EH (cell line): ENCODE measurements at regions not wholly inside any gene's neighbourhood (a gene's known extent, or its start where the extent isn't known, plus 50 kb on each side); places are given as distances from the start of the nearest gene placed in this dataset.
A peak's percentile ranks its signal among the peaks of the same experiment; 100 is the strongest.

Experiments
- DNase-seq: peaks from one replicate; pipeline ENCODE4 v3.0.0-alpha.2; 2015; ENCODE audit warnings: low read depth

DNA sequence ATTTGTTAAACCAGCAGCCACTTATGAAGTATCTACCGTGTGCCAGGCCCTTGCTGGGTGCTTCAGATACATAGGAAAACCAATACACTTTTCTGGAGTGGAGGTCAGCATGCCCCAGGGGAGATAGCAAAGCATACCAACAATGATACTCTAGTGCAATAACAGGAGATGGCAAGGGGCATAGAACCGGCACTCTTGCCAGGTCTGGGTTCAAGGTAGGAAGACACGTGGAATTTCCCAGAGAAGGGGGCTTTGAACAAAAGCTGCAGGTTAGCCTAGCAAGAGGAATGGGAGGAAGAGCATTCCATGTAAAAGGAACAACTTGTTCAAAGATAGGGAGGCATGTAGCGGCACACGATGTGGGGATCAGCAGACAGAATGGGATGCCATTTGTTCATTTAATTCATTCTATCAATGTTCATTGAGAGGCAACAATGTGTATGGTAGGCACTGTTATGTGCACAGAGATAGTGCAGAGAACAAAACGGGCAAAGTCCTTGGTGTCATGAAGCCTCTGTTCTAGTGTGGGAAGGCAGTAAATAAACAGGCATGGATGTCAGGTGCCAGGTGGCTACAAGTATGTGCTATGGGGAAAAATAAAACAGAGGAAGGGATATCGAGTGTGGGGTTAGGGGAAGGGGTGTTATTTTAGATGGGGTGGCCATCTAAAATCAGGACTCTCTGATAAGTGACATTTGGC, 162.6 kb upstream of the E2F8 start:
- no peak for DNase-seq

DNA sequence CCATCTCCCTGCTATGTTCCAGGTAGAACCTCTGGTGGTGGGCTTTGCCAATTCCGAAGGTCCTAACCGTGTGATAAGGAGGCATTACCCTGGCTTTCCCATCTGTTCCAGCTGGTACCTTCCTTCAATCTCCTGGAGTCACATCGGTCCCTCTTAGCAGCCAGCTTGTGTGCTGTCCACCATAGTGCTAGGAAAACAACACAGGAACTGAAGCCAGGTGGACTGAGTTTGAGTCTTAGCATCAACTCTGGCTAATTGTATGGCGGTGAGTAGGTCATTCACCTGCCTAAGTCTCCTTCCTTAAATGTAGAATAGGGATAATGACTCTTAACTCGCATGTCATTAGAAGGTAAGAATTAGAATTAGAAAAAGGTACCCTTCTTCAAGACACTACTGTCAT, 159.6 kb upstream of the E2F8 start:
- no peak for DNase-seq

DNA sequence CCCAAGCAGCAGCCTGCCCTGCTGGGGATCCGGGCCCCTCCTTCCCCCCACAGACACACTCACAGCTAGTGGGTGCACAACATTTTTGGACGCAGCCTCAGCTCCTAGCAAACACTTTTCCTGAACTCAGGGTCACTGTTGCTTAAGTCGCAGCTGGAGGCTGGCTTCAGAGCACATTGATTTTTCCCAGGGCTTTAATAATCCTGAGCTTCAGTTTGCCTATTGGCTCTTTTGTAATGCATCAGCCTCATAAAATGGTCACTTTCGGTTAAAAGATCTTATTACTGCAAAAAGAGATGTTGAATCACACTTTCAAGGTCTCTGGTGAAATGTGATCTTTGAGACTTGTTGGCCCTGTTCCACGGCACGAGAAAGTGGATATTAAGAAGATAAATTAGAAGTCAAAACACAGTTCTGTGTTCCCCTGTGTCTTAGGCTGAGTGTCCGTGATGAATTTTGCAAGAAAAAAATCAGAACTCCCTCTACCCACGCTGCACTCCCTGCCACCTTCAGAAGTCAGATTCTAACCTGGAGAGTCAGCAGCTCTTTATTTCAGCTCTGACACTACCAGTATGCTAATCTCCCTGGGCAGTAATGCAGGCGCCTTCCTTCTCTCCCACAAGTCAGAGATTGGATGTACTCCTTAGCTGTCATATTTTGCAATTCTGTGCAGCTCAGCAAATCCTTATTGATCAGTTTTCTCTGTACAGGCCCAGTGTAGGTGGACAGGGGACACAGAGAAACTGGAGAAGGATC, 158.2 kb upstream of the E2F8 start:
- DNase-seq, result peak; percentile 95

DNA sequence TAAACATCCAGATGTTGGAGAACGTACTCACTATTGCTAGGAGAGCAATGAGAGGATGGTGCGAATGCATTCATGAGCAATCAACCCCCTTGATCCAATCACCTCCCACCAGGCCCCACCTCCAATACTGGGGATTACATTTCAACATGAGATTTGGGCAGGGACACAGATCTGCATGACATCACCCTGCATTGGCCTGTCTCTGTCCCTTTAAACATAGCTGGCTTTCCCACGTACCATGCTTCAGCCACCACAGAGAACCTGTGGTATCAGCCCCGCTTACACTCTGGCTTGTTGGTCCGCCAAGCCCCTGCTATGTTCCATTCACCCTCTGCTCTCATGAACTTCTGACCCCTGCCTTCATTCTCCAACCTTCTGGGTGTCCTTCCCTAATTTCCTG, 157.5 kb upstream of the E2F8 start:
- DNase-seq, result peak; percentile 21

DNA sequence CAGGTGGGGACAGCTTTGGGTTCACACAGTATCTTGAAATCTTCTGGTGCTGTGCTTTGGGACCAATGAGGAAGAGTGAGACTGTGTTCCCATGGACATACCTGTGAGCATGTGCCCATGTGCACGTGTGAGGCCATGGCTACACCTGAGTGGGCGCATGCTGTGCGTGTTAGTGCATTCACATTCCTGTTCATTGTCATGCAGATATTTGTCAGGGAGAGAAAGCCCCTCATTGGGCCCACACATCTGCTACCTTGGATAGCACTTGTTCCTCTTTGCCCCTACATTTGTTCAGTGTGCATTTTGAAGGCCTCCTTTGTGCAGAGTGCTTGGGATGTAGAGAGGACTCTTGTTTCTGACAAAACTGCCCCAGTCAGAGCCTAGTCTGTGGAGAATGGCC, 154.3 kb upstream of the E2F8 start:
- no peak for DNase-seq

DNA sequence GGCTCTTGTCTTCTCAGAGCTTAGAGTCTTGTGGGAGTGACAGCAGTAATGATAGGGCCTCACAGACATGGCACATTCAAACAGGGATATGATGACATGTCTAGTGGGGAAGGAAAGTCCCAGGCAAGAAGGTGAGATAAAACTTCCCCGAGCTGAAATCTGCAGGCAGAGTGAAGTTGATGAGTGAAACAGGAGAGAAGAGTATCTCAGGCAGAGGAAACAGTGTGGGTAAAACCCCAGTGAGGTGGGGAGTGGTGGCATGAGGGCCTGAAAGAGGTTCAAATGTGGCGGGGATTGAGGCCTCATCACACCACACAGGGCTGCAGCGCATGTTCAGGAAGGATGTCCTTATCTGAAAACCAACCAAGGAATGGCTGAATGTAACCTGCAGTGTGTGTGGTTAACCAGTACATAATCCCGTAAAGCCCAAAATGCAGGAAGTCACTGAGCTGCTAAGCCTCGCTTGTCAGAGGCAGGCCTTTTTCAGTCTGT, 153.8 kb upstream of the E2F8 start:
- DNase-seq, result no peak

DNA sequence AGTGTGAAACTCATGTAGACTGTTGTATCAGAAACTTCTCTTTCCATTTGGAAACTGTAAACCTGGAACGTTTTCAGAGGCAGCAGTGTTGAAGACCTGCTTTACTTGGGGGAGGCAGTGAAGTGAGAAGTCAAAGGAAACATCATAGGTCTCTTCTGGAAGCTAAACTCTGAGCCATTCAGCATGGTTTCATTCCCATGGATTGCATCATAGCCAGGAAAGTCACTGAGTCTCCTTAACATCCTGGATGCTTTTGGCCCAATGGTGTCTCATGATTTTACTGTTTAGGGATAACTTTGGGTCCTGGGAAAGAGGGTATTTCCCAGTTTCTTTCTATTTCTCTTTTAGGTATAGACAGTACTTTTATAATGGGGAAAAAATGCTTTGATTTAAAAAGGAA, 153.2 kb upstream of the E2F8 start:
- DNase-seq, result peak; percentile 75

DNA sequence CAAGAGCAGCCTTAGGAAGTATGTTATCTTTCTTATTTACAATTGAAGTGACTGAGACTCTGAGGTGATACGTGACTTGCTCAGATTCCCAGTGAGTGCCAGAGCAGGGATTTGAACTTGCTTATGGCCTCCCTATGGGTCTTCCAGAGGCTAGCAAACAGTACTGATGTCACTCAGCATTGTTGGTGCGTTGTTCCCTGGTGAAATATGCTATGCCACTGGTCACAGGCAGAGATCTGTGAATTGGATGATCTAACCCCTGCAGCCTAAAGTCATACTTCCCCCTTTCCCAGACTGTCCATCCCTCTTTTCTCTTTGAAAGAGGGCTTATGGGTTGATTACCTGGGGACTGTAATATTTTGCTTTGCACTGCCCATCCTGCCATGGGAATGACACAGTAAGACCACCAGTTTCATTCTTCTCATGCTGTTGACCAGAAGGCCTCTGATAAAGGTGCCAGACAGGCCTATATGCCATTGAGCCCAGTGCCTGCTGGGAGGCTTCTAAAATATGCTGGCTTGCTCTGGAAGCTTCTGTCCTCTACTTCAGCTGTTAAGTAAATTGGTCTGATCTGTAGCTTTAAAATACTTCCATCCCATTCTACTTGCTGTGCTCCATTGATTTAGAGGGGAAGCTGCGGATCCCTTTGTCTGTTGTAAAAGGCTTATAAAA, 152.2 kb upstream of the E2F8 start:
- no peak for DNase-seq

DNA sequence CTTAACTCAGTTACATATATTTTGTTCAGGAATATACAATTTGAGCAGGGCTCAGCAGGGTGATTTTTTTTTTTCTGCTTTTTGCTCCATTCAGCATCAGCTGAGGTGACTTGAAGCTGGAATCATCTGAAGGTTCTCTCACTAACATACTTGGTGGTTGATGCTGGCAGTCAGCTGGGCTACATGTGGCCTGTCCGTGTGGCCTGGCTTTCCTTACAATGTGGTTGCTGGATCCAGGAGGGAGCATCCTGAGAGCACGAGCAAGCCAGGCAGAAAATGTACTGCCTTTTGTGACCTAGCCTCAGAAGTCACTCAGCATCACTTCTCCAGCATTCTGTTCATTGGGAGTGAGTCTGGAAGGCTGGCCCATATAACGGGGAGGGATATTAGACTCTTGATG, 151.6 kb upstream of the E2F8 start:
- peak; percentile 36 for DNase-seq

DNA sequence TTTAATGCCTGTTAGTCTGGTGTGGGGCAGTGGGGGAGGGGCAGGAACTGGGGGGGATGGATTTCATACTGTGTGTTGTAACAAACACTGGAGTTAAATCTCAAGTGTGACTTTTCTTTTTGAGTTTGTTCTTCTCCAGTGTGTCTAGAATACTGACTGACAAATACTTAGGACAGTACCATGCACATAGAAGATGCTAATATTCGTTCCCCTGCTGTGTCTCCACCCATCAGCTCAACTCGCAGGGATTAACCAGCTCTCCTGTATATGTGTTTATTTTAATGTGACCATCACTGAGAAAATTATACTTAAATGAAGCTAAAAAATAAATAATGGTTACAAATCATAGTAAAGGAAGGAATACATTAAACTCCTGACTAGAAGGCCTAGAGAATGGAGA, 150.9 kb upstream of the E2F8 start:
- no peak for DNase-seq

DNA sequence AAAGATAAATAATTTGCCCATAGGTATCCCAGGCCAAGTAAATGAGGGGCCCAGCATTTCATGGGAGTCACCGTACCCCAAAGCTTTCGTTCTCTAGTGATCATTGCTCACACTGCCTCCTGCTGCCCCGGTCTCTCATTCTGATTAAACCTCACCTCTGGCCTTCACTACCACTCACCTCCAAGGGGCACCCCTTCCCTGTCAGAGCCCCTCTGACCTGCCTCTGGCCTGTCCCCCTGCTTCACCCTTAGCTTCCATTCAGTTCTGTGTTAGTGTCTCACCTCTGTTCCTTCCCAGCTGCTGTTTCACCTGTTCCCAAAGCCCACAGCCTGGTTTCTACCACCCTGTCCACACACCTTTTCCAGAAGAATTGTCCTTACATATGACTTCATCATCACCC, 150.3 kb upstream of the E2F8 start:
- no peak for DNase-seq

DNA sequence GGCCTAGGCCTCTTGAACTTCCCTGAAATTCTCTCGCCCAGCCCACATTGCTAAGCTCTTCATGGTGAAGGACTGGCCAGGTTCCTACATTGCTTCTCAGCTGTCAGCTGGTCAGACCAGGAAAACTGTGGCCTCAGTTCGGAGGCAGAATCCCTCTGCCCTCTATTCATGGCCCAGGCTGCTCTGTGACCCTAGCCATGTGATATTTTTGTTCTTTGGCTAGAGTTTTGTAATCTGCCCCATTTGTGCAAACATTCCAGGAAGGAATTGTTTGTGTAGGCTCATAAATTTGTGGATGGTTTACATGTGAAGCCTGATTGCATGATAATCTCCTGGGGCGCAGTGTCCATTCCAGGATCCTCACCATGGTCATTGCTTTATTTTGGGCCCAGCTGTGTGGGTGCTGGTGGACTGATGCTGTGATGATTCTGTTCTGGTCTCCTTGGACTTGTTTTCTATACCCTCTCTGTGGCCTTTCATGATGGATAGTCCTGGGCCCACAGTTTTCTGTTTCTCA, 149.1 kb upstream of the E2F8 start:
- peak; percentile 73 for DNase-seq

DNA sequence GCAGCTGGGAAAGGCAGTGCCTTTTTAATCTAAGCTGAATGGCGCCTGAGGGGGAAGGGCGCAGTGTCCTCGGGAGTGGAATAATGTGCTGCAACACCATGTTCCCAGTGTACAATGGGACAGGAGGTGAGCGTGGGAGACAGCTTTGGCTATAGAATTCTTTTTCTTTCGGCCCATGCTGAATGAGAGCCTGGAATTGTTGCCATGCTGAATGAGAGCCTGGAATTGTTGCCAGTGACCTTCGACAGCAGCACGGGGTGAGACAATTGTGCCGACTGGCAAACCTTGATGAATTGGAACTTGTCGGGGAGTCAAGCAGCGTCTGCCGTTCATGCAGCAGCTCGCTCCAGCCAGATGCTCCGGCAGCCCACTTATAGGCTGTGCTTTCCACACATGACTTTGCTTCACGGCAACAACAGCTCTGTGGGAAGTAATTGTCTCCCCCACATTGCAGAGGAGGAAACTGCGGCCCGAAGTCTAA, 141.4 kb upstream of the E2F8 start:
- no peak for DNase-seq

DNA sequence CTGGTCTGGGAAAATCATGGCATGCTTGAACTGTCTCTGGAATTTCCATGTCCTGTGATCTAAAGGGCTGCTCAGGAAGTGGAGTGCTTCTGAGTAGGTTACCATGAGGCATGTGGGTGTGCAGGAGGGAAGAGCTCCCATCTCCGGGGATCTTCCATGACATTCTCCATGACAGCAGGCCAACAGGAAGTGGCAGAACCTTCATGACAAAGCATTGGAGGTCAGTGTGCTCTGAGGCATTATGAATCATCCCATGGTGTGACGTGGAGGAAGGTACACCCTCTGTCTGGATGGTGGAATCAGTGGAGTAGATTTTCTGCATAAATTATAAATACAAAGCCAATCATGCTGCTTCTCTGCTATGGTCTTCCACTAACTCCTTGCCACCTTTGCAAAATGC, 139.6 kb upstream of the E2F8 start:
- DNase-seq, result peak; percentile 96

DNA sequence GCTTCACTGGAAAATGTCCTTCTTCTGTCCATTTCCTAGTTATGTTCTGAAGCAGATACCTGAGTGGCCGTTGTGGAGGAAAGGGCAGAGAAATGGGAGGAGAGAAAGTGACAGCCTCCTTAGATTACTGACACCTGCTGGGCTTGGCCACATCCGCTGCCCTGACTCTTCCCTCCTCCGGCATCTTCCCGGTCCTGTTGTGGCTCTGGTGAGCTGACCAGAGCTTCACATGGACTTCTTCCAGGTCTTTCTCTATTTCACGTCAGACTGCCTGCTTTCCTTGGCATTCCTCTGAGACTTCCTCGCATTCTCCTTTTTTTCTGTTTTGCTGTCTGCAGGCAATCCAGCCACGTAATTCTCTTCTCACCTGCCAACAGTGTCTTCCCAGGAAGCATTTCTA, 138.7 kb upstream of the E2F8 start:
- DNase-seq, result peak; percentile 30

DNA sequence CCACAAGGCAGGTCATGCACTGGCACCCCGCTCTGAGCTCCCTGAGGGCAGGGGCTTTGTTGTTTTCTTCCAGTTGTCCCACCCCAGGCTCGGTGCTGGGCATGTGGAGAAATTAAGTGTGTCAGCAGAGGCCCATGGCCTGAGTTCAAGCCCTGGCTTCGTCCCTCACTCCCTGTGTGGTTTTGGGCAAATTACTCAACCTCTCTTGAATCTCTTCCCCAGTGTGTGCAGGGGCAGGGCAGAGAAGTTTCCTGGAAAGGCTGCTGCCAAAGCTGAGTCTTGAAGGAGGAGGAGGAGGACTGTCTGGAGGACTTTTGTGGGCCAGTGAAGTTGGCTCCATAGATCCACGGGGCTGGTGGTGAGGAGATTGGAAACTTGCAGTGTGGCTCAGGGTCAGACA, 138.1 kb upstream of the E2F8 start:
- no peak for DNase-seq

DNA sequence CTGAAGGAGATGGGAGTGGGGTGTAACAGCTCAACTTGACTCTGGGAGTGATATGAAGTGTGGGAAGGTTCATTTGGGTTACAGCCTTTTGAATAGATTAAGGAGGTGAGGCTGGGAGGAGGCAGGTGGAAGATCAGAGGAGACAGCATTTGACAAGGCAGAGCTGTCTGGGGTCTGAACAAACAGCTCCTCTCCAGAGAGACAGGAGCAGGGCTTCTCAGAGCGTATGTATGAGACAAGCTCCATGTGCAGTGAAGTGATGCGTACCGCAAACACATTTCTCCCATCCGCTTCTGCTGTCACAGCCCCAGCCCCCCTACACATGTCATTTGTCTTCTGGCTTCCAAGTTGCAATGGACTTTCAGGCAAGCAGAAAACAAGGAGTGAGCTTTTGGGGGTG, 137.1 kb upstream of the E2F8 start:
- DNase-seq, result no peak

DNA sequence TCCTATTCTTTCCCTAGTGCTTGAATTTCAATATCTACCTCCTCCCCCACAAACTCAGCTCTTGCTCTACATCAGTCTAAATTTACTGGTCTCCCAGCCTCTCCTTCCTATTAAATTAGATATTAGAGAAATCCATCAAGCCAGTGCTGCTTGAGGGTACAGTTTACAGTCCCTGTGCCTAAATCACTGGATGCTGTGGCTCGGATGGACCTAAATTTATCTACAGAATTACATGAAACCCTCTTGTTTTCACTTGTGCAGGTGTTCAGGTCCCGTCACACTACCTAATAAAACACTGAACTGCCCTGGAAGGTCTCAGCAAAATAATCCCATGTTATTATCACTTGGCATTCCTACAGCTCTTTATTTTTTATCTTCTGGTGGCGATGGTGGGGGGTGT, 134.7 kb upstream of the E2F8 start:
- no peak for DNase-seq

DNA sequence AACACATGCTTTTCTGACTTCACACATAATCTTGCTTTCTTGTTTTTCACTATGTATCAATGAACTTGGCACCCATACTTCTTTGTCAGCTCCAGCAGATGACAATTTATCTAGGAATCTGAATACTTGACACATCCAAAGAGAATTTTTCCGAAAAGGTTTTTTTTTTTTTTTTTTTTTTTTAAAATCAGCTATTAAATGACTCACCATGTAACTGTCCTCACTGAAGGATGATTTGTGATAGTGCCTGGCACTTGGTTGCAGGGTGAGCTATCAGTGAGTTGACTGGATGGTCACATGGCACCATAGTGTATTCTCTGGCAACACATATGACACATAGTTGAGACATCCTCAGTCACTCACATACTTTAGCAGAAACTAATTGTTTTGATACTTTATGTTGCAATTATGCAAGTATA, 133.4 kb upstream of the E2F8 start:
- DNase-seq, result peak; percentile 99

DNA sequence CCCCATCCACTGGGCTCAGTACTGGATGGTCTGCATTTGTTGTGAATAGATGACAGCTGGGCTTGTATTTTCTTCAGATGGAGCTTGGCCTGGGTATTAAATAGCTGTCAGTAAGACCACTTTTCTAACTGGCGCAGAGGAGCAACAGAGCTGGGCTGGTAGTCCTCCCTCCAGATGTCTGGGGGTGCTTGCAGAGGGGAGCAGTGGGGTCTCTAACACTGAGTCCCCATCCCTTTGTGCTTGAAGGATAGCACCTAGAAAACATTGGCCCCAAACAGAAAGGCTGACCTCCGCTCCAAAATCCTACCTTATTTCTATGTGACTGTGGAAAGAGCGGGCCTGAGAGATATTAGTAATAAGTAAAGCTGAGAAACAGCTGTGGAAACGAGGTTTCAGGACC, 131.6 kb upstream of the E2F8 start:
- no peak for DNase-seq

DNA sequence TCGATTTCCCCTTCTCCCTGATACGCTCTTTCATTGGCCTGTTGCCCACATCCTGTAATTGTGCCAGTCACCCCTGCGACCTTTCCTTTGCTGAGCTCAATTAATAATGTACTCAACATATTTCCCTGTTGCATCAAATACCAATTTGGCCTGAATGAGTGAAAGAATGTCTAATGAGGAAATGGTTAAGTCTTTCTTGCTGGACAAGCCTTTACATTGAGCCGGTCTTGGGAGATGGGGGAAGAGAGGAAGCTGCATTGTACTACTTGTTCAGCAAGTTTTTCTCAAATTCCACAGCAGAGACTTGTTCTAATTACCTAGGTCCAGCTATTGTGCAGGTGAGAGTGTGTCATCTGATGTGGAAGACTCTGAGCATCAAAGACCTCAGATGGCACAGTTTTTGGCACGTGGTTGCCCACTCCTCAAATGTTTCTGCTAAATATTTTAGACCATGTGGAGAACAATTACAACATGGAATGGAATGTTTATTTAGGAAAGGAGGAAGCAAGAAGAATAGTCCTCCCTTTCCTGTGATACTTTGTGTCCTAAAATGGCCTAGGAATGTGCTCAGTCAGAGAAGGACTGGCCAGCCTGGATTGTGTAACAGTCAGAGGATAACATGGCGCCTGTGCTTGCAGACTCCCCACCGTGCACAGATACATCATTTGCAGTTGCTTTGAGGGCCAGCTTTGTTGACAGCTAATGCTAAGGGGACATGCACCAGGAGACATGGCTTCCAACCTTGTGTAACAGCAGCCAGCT, 129.5 kb upstream of the E2F8 start:
- DNase-seq, result peak; percentile 91
